Cardiac muscle cell (in vitro differentiated cells and primary cell): ENCODE measurements at regions not wholly inside any gene's neighbourhood (a gene's known extent, or its start where the extent isn't known, plus 50 kb on each side); places are given as distances from the start of the nearest gene placed in this dataset.

ENCODE experiments used
- DNase-seq, 2 donors: peaks; one replicate each; pipeline versions ENCODE4 v3.0.0 to v3.0.0-alpha.2; 2010 to 2017; ENCODE audit warnings: low read depth in 1 of 2, low spot score in 1 of 2
- H3K27ac ChIP-seq: fragments of 200-600 bp; sonication (generic); 2 replicates; pipeline ENCODE4 v1.5.1; 2016
- H3K27me3 ChIP-seq: fragments of 200-600 bp; sonication (generic); 2 replicates; pipeline ENCODE4 v1.6.0; 2016; ENCODE audit warnings: control low read depth
- H3K36me3 ChIP-seq: fragments of 200-600 bp; sonication (generic); 2 replicates; pipeline ENCODE4 v1.5.1; 2016; ENCODE audit warnings: control low read depth
- H3K4me1 ChIP-seq: fragments of 200-600 bp; sonication (generic); 2 replicates; pipeline ENCODE4 v1.8.1; 2017; ENCODE audit warnings: low read depth, mild to moderate bottlenecking, mixed run types
- H3K4me3 ChIP-seq: fragments of 200-600 bp; sonication (generic); 2 replicates; pipeline ENCODE4 v1.5.1; 2016; ENCODE audit warnings: mild to moderate bottlenecking
- H3K9me3 ChIP-seq: fragments of 200-600 bp; sonication (generic); 2 replicates; pipeline ENCODE4 v1.5.1; 2017; ENCODE audit warnings: low read depth, mild to moderate bottlenecking, control low read depth
- CTCF ChIP-seq: IDR thresholded peaks from 2 replicates; pipeline ENCODE4 v1.5.1; 2012; ENCODE audit warnings: low read depth, mild to moderate bottlenecking, low read length

GRCh38 chr7:69342154-69342884 lies 256.0 kb upstream of the AUTS2 start:
- TF ChIP-seq CTCF = no peak
- peaks cover 11% of the 10 kb centered on the region for H3K27me3 ChIP-seq
- peak in 1 of 2 donors; percentile 62 for DNase-seq
- H3K36me3 ChIP-seq = no peaks in the 10 kb centered on the region
- no peak overlapping the region for H3K27ac ChIP-seq
- no peak overlapping the region for H3K4me3 ChIP-seq
- H3K9me3 ChIP-seq = no peaks in the 10 kb centered on the region
- H3K4me1 ChIP-seq = no peaks in the 10 kb centered on the region

- peak in 1 of 2 donors; percentile 57 for DNase-seq
- no peak overlapping the region for H3K4me3 ChIP-seq
- no peak for TF ChIP-seq CTCF
These were observed 249.0 kb upstream of the AUTS2 start for GRCh38 chr7:69349291-69349690.

GRCh38 chr7:69358163-69358821 lies 240.0 kb upstream of the AUTS2 start:
- Histone ChIP-seq H3K27me3 (peaks cover 8% of the 10 kb centered on the region), H3K36me3 (no peaks in the 10 kb centered on the region), H3K4me1 (peaks cover 10% of the 10 kb centered on the region), H3K4me3 (no peak overlapping the region), H3K9me3 (no peaks in the 10 kb centered on the region), H3K27ac (no peak overlapping the region)
- DNase-seq = peak; percentile 2 to 58
- TF ChIP-seq CTCF = no peak

More at GRCh38 chr7:69349291-69349690, 249.0 kb upstream of the AUTS2 start:
- Histone ChIP-seq H3K27me3 (peaks cover 34% of the 10 kb centered on the region), H3K4me1 (peaks cover 6% of the 10 kb centered on the region), H3K9me3 (no peaks in the 10 kb centered on the region), H3K36me3 (no peaks in the 10 kb centered on the region), H3K27ac (no peak overlapping the region)

- Histone ChIP-seq H3K4me1 (peaks cover 10% of the 10 kb centered on the region), H3K9me3 (no peaks in the 10 kb centered on the region), H3K36me3 (no peaks in the 10 kb centered on the region), H3K27me3 (no peaks in the 10 kb centered on the region), H3K4me3 (no peak overlapping the region), H3K27ac (no peak overlapping the region)
- peak in 1 of 2 donors; percentile 43 for DNase-seq
- no peak for TF ChIP-seq CTCF
These were observed 239.1 kb upstream of the AUTS2 start for GRCh38 chr7:69359003-69359700.

GRCh38 chr7:69360913-69361312 lies 237.4 kb upstream of the AUTS2 start:
- no peaks in the 10 kb centered on the region for H3K9me3 ChIP-seq
- H3K4me3 ChIP-seq = no peak overlapping the region
- H3K27ac ChIP-seq = no peak overlapping the region
- TF ChIP-seq CTCF = no peak
- peaks cover 10% of the 10 kb centered on the region for H3K4me1 ChIP-seq
- H3K27me3 ChIP-seq = no peaks in the 10 kb centered on the region
- no peak for DNase-seq
- H3K36me3 ChIP-seq = no peaks in the 10 kb centered on the region
